Epithelial cell of proximal tubule (primary cell): ENCODE measurements at regions not wholly inside any gene's neighbourhood (a gene's known extent, or its start where the extent isn't known, plus 50 kb on each side); places are given as distances from the start of the nearest gene placed in this dataset.

Source experiments
- DNase-seq: peaks from one replicate; pipeline ENCODE4 v3.0.0-alpha.2; 2011; ENCODE audit warnings: low read depth
- H3K4me3 ChIP-seq: 2 replicates; pipeline ENCODE4 v1.5.1; 2011; ENCODE audit warnings: low read depth, mild to moderate bottlenecking, low read length
- CTCF ChIP-seq: conservative IDR thresholded peaks from 2 replicates; pipeline ENCODE4 v1.5.1; 2012; ENCODE audit warnings: low read depth, mild to moderate bottlenecking, low read length

DNA sequence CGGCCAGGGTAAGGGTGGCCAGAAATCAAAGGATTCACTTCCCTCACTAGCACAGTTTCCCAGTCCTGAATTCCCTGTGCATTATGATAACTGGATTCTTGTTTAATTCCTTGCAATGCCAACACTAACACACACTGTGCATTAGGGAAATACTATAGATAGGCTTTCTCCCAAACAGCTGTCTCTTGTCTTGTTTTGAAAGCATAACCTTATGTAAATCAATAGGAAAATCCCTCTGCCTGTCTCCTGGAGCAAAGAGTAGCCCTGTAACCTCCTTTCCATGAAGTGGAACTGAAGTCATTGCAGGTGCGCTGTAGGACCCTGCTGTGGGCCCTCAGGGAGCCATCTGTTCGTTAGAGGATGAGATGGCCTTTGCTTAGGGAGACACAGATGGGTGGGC lies 82.8 kb upstream of the FAM171A1 start:
- no peak for TF ChIP-seq CTCF
- H3K4me3 ChIP-seq, result no peak overlapping the region
- DNase-seq, result no peak

DNA sequence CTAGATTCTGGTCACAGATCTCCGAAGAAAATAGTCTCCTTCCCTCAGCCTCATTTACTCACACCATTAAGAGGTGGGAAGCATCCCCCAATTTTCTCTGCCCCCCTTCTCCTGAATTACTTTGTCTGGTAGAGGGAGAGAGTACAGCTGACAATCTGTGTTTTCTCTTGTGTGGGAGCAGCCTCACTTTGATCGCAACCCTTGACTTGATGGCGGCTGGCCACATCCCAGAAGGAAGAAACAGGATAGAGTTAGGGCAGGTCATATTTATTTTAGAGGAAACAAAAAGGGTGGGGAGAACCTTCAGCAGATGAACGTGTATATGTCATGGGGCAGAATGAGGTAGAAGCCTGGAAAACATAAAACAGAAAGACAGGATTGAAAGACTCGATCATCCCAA lies 82.4 kb upstream of the FAM171A1 start:
- TF ChIP-seq CTCF, result no peak
- no peak for DNase-seq
- H3K4me3 ChIP-seq, result no peak overlapping the region

GRCh38 chr10:15452545-15452944 lies 81.5 kb upstream of the FAM171A1 start:
- no peak for TF ChIP-seq CTCF
- no peak for DNase-seq

GRCh38 chr10:15451137-15452094 lies 80.3 kb upstream of the FAM171A1 start:
- TF ChIP-seq CTCF, result no peak
- H3K4me3 ChIP-seq, result no peak overlapping the region
- no peak for DNase-seq

More at GRCh38 chr10:15452545-15452944, 81.5 kb upstream of the FAM171A1 start:
- H3K4me3 ChIP-seq, result no peak overlapping the region

GRCh38 chr10:15448598-15448997 lies 77.5 kb upstream of the FAM171A1 start:
- TF ChIP-seq CTCF, result no peak

DNA sequence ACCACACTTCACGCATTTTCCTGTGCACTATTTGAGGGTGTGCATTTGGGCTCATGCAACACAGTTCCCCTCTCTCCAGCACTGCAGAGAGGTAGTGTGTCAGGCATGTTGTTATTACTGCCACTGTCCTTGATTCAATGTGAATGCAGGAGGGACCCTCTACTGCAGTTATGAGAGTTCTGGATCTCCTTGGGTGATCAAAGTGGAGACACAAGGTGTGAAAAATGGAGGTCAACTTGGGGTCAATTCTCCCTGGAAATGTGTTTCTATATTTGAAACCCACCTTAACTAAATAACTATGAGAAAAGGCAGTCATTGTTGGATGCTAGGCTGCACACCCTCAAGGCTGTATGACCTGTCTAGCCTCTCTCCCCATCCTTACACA lies 73.9 kb upstream of the FAM171A1 start:
- no peak for TF ChIP-seq CTCF
- DNase-seq, result no peak

More at GRCh38 chr10:15448598-15448997, 77.5 kb upstream of the FAM171A1 start:
- DNase-seq, result no peak
- no peak overlapping the region for H3K4me3 ChIP-seq

More for the DNA sequence above, 73.9 kb upstream of the FAM171A1 start:
- H3K4me3 ChIP-seq, result no peak overlapping the region
